ENCODE measurements at regions not wholly inside any gene's neighbourhood (a gene's known extent, or its start where the extent isn't known, plus 50 kb on each side); places are given as distances from the start of the nearest gene placed in this dataset.
A peak's percentile ranks its signal among the peaks of the same experiment; 100 is the strongest.

DNA sequence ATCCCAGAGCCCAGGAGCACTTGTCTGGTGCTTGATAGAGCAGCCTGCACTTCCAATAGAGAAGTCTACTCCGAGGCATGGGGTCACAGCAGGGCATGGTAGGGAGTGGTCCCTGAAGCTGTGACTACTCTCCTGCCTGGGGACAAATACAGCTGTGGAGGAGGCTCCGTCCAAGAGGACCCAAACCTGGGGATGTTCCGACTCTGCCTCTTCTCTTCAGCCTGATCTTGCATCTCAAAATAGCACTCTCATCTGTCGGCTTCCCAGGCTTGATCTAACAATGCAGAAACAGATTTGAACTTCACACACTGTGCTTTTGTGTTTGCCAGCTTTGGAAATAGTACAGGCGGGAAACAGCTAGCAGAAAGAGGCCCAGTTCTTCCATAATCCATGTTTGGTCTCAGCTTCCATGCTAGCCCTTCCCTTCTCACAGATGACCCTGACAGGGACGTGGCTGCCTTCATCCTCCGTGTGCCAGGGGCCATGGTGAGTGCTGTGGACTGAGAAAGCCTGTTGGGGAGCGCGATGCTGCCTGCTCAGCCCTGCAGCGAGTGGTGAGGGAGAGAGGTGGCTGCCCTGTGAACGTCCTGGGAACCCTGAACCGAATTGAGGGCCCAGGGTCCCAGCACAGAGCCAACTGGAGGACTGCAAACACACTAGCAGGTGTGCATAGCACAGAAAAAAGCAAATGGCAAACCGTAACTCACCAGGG lies 150.3 kb upstream of the GPR12 start:
- no peak for TF ChIP-seq BACH2 (CRISPR knock-in tag; IDR thresholded peaks at IDR 0.05; ENCODE audit: borderline replicate concordance)
- TF ChIP-seq RARB (CRISPR knock-in tag; IDR thresholded peaks at IDR 0.05) = no peak
- TF ChIP-seq ZFP30 (CRISPR knock-in tag; IDR thresholded peaks at IDR 0.05) = no peak
- TF ChIP-seq, protein P1, sequence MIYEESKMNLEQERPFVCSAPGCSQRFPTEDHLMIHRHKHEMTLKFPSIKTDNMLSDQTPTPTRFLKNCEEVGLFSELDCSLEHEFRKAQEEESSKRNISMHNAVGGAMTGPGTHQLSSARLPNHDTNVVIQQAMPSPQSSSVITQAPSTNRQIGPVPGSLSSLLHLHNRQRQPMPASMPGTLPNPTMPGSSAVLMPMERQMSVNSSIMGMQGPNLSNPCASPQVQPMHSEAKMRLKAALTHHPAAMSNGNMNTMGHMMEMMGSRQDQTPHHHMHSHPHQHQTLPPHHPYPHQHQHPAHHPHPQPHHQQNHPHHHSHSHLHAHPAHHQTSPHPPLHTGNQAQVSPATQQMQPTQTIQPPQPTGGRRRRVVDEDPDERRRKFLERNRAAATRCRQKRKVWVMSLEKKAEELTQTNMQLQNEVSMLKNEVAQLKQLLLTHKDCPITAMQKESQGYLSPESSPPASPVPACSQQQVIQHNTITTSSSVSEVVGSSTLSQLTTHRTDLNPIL (CRISPR knock-in tag; IDR thresholded peaks at IDR 0.05; ENCODE audit: low read depth) = no peak
- TF ChIP-seq, protein P2, sequence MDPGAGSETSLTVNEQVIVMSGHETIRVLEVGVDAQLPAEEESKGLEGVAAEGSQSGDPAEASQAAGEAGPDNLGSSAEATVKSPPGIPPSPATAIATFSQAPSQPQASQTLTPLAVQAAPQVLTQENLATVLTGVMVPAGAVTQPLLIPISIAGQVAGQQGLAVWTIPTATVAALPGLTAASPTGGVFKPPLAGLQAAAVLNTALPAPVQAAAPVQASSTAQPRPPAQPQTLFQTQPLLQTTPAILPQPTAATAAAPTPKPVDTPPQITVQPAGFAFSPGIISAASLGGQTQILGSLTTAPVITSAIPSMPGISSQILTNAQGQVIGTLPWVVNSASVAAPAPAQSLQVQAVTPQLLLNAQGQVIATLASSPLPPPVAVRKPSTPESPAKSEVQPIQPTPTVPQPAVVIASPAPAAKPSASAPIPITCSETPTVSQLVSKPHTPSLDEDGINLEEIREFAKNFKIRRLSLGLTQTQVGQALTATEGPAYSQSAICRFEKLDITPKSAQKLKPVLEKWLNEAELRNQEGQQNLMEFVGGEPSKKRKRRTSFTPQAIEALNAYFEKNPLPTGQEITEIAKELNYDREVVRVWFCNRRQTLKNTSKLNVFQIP (CRISPR knock-in tag; IDR thresholded peaks at IDR 0.05; ENCODE audit: borderline replicate concordance, low read depth) = no peak
- TF ChIP-seq, protein P3, sequence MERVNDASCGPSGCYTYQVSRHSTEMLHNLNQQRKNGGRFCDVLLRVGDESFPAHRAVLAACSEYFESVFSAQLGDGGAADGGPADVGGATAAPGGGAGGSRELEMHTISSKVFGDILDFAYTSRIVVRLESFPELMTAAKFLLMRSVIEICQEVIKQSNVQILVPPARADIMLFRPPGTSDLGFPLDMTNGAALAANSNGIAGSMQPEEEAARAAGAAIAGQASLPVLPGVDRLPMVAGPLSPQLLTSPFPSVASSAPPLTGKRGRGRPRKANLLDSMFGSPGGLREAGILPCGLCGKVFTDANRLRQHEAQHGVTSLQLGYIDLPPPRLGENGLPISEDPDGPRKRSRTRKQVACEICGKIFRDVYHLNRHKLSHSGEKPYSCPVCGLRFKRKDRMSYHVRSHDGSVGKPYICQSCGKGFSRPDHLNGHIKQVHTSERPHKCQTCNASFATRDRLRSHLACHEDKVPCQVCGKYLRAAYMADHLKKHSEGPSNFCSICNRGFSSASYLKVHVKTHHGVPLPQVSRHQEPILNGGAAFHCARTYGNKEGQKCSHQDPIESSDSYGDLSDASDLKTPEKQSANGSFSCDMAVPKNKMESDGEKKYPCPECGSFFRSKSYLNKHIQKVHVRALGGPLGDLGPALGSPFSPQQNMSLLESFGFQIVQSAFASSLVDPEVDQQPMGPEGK (CRISPR knock-in tag; IDR thresholded peaks at IDR 0.05; ENCODE audit: borderline replicate concordance) = no peak
- TF ChIP-seq ZC3H10 (CRISPR knock-in tag; IDR thresholded peaks at IDR 0.05) = no peak
- no peak for TF ChIP-seq CSDC2 (CRISPR knock-in tag; IDR thresholded peaks at IDR 0.05)
- no peak for TF ChIP-seq ZNF565 (CRISPR knock-in tag; conservative IDR thresholded peaks at IDR 0.05; ENCODE audit: low read depth)
- no peak for TF ChIP-seq ARNTL (CRISPR knock-in tag; IDR thresholded peaks at IDR 0.05; ENCODE audit: borderline replicate concordance, low read depth)
- no peak for ATAC-seq

DNA sequence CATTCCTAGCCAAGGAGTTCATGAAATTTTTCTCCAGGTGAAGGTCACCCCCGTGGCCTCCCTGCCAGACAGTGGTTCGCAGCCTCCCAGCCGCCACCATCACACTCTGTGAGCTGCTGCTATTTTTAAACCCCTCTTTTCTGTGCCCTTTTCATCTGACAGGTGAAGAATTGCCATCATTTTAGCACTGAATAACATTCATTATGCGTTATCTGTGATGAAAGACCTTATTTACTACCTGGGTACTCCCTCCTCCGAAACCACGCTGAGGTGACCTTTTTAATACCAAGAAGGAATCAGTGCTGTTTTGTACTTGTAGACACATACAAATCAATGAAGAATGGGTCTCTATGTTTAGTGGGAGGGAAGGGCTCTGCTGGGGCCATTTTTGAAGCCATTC lies 148.9 kb upstream of the GPR12 start:
- TF ChIP-seq ZFP30 (CRISPR knock-in tag; IDR thresholded peaks at IDR 0.05) = no peak
- TF ChIP-seq PPARA (CRISPR knock-in tag; IDR thresholded peaks at IDR 0.05; ENCODE audit: borderline replicate concordance) = no peak
- TF ChIP-seq ARNTL (CRISPR knock-in tag; IDR thresholded peaks at IDR 0.05; ENCODE audit: borderline replicate concordance, low read depth) = no peak
- no peak for TF ChIP-seq OSR1 (CRISPR knock-in tag; IDR thresholded peaks at IDR 0.05)
- no peak for TF ChIP-seq CSDC2 (CRISPR knock-in tag; IDR thresholded peaks at IDR 0.05)
- no peak for TF ChIP-seq ZNF70 (CRISPR knock-in tag; IDR thresholded peaks at IDR 0.05)
- no peak for ATAC-seq

DNA sequence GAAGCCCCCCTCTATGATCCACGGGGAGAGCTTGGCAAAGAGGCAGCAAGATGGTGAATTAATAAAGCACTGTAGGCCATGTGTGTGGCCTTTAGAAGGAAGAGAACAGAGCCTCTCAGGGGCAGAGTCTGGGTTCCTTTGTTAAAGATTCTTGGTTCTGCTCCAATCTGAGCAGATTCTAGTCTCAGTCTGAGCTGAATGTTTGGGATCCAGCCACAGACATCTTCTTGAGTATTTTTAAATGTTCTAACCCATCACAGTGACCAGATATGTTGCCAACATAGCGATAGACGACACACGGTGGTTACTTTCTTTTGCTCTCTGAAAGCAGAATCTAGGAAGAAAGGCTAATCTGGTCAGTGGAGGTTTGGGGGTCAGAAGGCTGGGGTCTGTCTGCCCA lies 147.5 kb upstream of the GPR12 start:
- ATAC-seq = no peak
- TF ChIP-seq, protein P1 (CRISPR knock-in tag; IDR thresholded peaks at IDR 0.05; ENCODE audit: low read depth) = no peak
- TF ChIP-seq TOX (CRISPR knock-in tag; IDR thresholded peaks at IDR 0.05; ENCODE audit: borderline replicate concordance) (no peak), OSR1 (CRISPR knock-in tag; IDR thresholded peaks at IDR 0.05) (no peak), ISL1 (CRISPR knock-in tag; IDR thresholded peaks at IDR 0.05) (no peak), SNAI2 (CRISPR knock-in tag; IDR thresholded peaks at IDR 0.05) (no peak), ZFP30 (CRISPR knock-in tag; IDR thresholded peaks at IDR 0.05) (no peak), ESRRG (CRISPR knock-in tag; IDR thresholded peaks at IDR 0.05) (no peak)
- TF ChIP-seq, protein P4, sequence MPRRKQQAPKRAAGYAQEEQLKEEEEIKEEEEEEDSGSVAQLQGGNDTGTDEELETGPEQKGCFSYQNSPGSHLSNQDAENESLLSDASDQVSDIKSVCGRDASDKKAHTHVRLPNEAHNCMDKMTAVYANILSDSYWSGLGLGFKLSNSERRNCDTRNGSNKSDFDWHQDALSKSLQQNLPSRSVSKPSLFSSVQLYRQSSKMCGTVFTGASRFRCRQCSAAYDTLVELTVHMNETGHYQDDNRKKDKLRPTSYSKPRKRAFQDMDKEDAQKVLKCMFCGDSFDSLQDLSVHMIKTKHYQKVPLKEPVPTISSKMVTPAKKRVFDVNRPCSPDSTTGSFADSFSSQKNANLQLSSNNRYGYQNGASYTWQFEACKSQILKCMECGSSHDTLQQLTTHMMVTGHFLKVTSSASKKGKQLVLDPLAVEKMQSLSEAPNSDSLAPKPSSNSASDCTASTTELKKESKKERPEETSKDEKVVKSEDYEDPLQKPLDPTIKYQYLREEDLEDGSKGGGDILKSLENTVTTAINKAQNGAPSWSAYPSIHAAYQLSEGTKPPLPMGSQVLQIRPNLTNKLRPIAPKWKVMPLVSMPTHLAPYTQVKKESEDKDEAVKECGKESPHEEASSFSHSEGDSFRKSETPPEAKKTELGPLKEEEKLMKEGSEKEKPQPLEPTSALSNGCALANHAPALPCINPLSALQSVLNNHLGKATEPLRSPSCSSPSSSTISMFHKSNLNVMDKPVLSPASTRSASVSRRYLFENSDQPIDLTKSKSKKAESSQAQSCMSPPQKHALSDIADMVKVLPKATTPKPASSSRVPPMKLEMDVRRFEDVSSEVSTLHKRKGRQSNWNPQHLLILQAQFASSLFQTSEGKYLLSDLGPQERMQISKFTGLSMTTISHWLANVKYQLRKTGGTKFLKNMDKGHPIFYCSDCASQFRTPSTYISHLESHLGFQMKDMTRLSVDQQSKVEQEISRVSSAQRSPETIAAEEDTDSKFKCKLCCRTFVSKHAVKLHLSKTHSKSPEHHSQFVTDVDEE (CRISPR knock-in tag; IDR thresholded peaks at IDR 0.05) = no peak

DNA sequence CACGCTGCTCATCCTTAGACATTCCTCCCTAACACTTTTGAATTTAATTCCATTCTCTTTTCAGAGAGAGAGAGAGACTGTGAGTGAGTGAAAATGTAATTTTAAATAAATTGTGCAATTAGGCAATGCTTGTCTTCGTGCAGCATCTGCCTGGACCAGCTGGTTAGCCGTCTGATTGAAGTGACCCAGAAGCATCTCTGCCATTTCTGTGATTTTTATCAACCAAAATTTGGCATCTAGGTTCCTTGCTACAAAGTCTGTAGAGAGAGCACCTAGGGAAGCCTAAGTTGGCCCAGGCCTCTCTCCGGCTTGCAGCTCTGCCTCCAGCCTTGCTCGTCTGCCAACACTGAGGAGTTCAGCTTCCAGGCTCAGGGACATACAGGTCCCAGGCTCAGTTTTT lies 138.6 kb upstream of the GPR12 start:
- no peak for ATAC-seq
- TF ChIP-seq TCF4 (CRISPR knock-in tag; IDR thresholded peaks at IDR 0.05; ENCODE audit: borderline replicate concordance) = peak; percentile 18; the same call in 1 of the 2 replicates
- no peak for TF ChIP-seq ISL1 (CRISPR knock-in tag; IDR thresholded peaks at IDR 0.05)

All from SK-N-SH treated with all-trans-retinoic acid at 6 μM for 48 hours (cell line).